IMR-90 (cell line): ENCODE measurements at regions not wholly inside any gene's neighbourhood (a gene's known extent, or its start where the extent isn't known, plus 50 kb on each side); places are given as distances from the start of the nearest gene placed in this dataset.

Source experiments
- ATAC-seq: fragments of 200-7000 bp; cut with Tn5 transposase; 2 replicates; pipeline ENCODE4 v1.9.1; 2020; ENCODE audit warnings: low read depth, mild to moderate bottlenecking, moderate library complexity
- BruUV-seq: library from RNA; stranded (reverse); fragments of 400-500 nt; replicated peaks from 2 replicates; lab custom pipeline; 2021; lab: Mats Ljungman, UMichigan
- CTCF ChIA-PET: fragments of 300-600 bp; formaldehyde crosslinking; extraction: SDS; loops from one replicate; lab custom pipeline; 2021; ENCODE audit warnings: antibody characterized with exemption; lab: Yijun Ruan, JAX
- POLR2A ChIA-PET: fragments of 300-600 bp; sonication (Branson Sonifier 250); formaldehyde crosslinking; loops from one replicate; lab custom pipeline; 2022; ENCODE audit warnings: antibody characterized with exemption; ENCODE audit not compliant: unreplicated experiment; lab: Charles Lee
- DNase-seq: peaks from one replicate; pipeline ENCODE4 v3.0.0; 2013
- H2AFZ ChIP-seq: replicated peaks from 2 replicates; pipeline ENCODE3; 2013; ENCODE audit warnings: low read length, mild to moderate bottlenecking; ENCODE audit not compliant: poor library complexity
- H2AK5ac ChIP-seq: 2 replicates; pipeline ENCODE4 v1.6.1; 2013; ENCODE audit warnings: low read depth, low read length, inconsistent platforms
- H2AK9ac ChIP-seq: replicated peaks from 2 replicates; pipeline ENCODE3; 2013; ENCODE audit warnings: mild to moderate bottlenecking, low read depth, low read length, moderate library complexity; ENCODE audit not compliant: poor library complexity
- H2BK120ac ChIP-seq: 2 replicates; pipeline ENCODE4 v1.6.1; 2013; ENCODE audit warnings: low read depth, low read length, inconsistent platforms
- H2BK15ac ChIP-seq: 3 replicates; pipeline ENCODE4 v1.6.1; 2013; ENCODE audit warnings: low read depth, low read length, inconsistent platforms
- H2BK20ac ChIP-seq: 2 replicates; pipeline ENCODE4 v1.6.1; 2013; ENCODE audit warnings: low read depth, mild to moderate bottlenecking, inconsistent platforms, low read length, moderate library complexity
- H2BK5ac ChIP-seq: 2 replicates; pipeline ENCODE4 v1.6.1; 2013; ENCODE audit warnings: mild to moderate bottlenecking, low read depth, low read length, inconsistent platforms; ENCODE audit not compliant: poor library complexity, severe bottlenecking
- H3K14ac ChIP-seq: replicated peaks from 2 replicates; pipeline ENCODE4 v1.6.1; 2013; ENCODE audit warnings: low read depth, low read length, inconsistent platforms
- H3K18ac ChIP-seq: 2 replicates; pipeline ENCODE4 v1.6.1; 2013; ENCODE audit warnings: low read depth, low read length, control low read depth
- H3K23ac ChIP-seq: 2 replicates; pipeline ENCODE4 v1.6.1; 2013; ENCODE audit warnings: low read depth, low read length, inconsistent platforms
- H3K27ac ChIP-seq: 2 replicates; pipeline ENCODE4 v1.5.1; 2013; ENCODE audit warnings: mild to moderate bottlenecking, control low read depth, low read length; ENCODE audit not compliant: insufficient read depth
- H3K27me3 ChIP-seq: 2 replicates; pipeline ENCODE4 v1.6.1; 2013; ENCODE audit warnings: low read length; ENCODE audit not compliant: control insufficient read depth, insufficient read depth
- H3K36me3 ChIP-seq: 2 replicates; pipeline ENCODE4 v1.6.1; 2013; ENCODE audit warnings: low read length, mixed read lengths; ENCODE audit not compliant: control insufficient read depth, insufficient read depth
- H3K4ac ChIP-seq: 2 replicates; pipeline ENCODE4 v1.6.1; 2013; ENCODE audit warnings: low read depth, low read length, inconsistent platforms
- H3K4me1 ChIP-seq: 2 replicates; pipeline ENCODE4 v1.6.1; 2013; ENCODE audit warnings: low read length, mixed read lengths; ENCODE audit not compliant: control insufficient read depth, insufficient read depth
- H3K4me2 ChIP-seq: 2 replicates; pipeline ENCODE4 v1.6.1; 2013; ENCODE audit warnings: low read depth, mild to moderate bottlenecking, control low read depth, low read length, moderate library complexity
- H3K4me3 ChIP-seq: 2 replicates; pipeline ENCODE4 v1.5.1; 2013; ENCODE audit warnings: low read depth, mild to moderate bottlenecking, control low read depth, low read length, moderate library complexity; ENCODE audit not compliant: insufficient read depth
- H3K56ac ChIP-seq: 2 replicates; pipeline ENCODE4 v1.6.1; 2013; ENCODE audit warnings: low read length, inconsistent platforms; ENCODE audit not compliant: insufficient read depth; ENCODE audit errors: extremely low read depth
- H3K79me1 ChIP-seq, 2 experiments: 2 replicates each; pipeline ENCODE4 v1.6.1; 2013; ENCODE audit warnings: low read length in 2 of 2, inconsistent platforms in 1 of 2, low read depth in 1 of 2
- H3K9ac ChIP-seq: 2 replicates; pipeline ENCODE4 v1.6.1; 2013; ENCODE audit warnings: low read depth, low read length, control low read depth
- H3K9me1 ChIP-seq: 2 replicates; pipeline ENCODE4 v1.6.1; 2013; ENCODE audit warnings: low read length, inconsistent platforms; ENCODE audit not compliant: insufficient read depth
- H3K9me3 ChIP-seq: 2 replicates; pipeline ENCODE4 v1.6.1; 2013; ENCODE audit warnings: low read length; ENCODE audit not compliant: control insufficient read depth, insufficient read depth
- H4K20me1 ChIP-seq: 2 replicates; pipeline ENCODE4 v1.6.1; 2013; ENCODE audit warnings: low read length, inconsistent platforms; ENCODE audit not compliant: insufficient read depth
- H4K5ac ChIP-seq: 2 replicates; pipeline ENCODE4 v1.6.1; 2013; ENCODE audit warnings: mild to moderate bottlenecking, low read depth, low read length, control low read depth
- H4K8ac ChIP-seq, 2 experiments: 2 replicates each; pipeline ENCODE4 v1.6.1; 2013; ENCODE audit warnings: low read depth in 2 of 2, low read length in 2 of 2, control low read depth in 1 of 2, inconsistent platforms in 1 of 2
- H4K91ac ChIP-seq: 2 replicates; pipeline ENCODE4 v1.6.1; 2013; ENCODE audit warnings: low read depth, low read length, inconsistent platforms; ENCODE audit not compliant: insufficient read depth
- BHLHE40 ChIP-seq: fragments of 150-350 bp; IDR thresholded peaks from 2 replicates; pipeline ENCODE4 v1.6.1; 2016; ENCODE audit warnings: mild to moderate bottlenecking, low read depth, low read length
- CEBPB ChIP-seq: IDR thresholded peaks from 2 replicates; pipeline ENCODE4 v1.6.1; 2012; ENCODE audit warnings: low read depth, low read length, improper control_type of control experiment
- CHD1 ChIP-seq: IDR thresholded peaks from 2 replicates; pipeline ENCODE4 v1.6.1; 2012; ENCODE audit warnings: low read depth, low read length, improper control_type of control experiment
- CTCF ChIP-seq: conservative IDR thresholded peaks from 2 replicates; pipeline ENCODE4 v1.5.1; 2012; ENCODE audit warnings: mild to moderate bottlenecking, low read depth, low read length, improper control_type of control experiment
- ELK1 ChIP-seq: fragments of 150-350 bp; IDR thresholded peaks from 2 replicates; pipeline ENCODE4 v1.6.1; 2016; ENCODE audit warnings: low read depth, mild to moderate bottlenecking, low read length, moderate library complexity, borderline replicate concordance
- FOS ChIP-seq: fragments of 150-350 bp; IDR thresholded peaks from 2 replicates; pipeline ENCODE4 v1.6.1; 2016; ENCODE audit warnings: low read depth, low read length
- MAFK ChIP-seq: IDR thresholded peaks from 2 replicates; pipeline ENCODE4 v1.6.1; 2012; ENCODE audit warnings: low read depth, low read length, improper control_type of control experiment
- MAZ ChIP-seq: IDR thresholded peaks from 2 replicates; pipeline ENCODE4 v1.6.1; 2012; ENCODE audit warnings: low read depth, mild to moderate bottlenecking, low read length, improper control_type of control experiment, moderate library complexity, borderline replicate concordance
- MXI1 ChIP-seq: IDR thresholded peaks from 2 replicates; pipeline ENCODE4 v1.6.1; 2012; ENCODE audit warnings: low read depth, mild to moderate bottlenecking, low read length, moderate library complexity, borderline replicate concordance
- NFE2L2 ChIP-seq: fragments of 150-350 bp; IDR thresholded peaks from 2 replicates; pipeline ENCODE4 v1.6.1; 2016; ENCODE audit warnings: low read depth, mild to moderate bottlenecking, low read length
- POLR2A ChIP-seq: IDR thresholded peaks from 2 replicates; pipeline ENCODE4 v1.6.1; 2012; ENCODE audit warnings: mild to moderate bottlenecking, low read depth, low read length
- RAD21 ChIP-seq: IDR thresholded peaks from 2 replicates; pipeline ENCODE4 v1.6.1; 2012; ENCODE audit warnings: low read length, improper control_type of control experiment
- RCOR1 ChIP-seq: IDR thresholded peaks from 2 replicates; pipeline ENCODE4 v1.6.1; 2012; ENCODE audit warnings: mild to moderate bottlenecking, low read length, improper control_type of control experiment; ENCODE audit not compliant: insufficient replicate concordance
- RFX5 ChIP-seq: IDR thresholded peaks from 2 replicates; pipeline ENCODE4 v1.8.0; 2012; ENCODE audit warnings: low read depth, mild to moderate bottlenecking, low read length, moderate library complexity
- SMC3 ChIP-seq: fragments of 150-350 bp; IDR thresholded peaks from 2 replicates; pipeline ENCODE4 v1.6.1; 2016; ENCODE audit warnings: low read depth, mild to moderate bottlenecking, antibody characterized with exemption, low read length, moderate library complexity
- WGBS, 2 experiments: methylation state at CpG; one replicate each; pipeline versions ENCODE4 v1.1.5 to v1.1.7; 2013; ENCODE audit warnings: missing lambda C conversion rate in 2 of 2; ENCODE audit not compliant: insufficient read length in 1 of 2; ENCODE audit errors: extremely low coverage in 2 of 2; 5-methylcytosine and 5-hydroxymethylcytosine counted together
- dilution Hi-C: fragments of 300-500 bp; cut with HindIII; formaldehyde crosslinking; loops from one replicate; pipeline ENCODE4 v1.14.3; 2018; ENCODE audit warnings: low sequenced_read_pairs; ENCODE audit not compliant: unreplicated experiment
- in situ Hi-C: fragments of 300-500 bp; cut with MboI; formaldehyde crosslinking; loops from 3 replicates; pipeline ENCODE4 v1.14.3; 2019; ENCODE audit warnings: low sequenced_read_pairs, inconsistent platforms, mixed read lengths
- intact Hi-C: fragments of 100-400 bp; cut with micrococcal nuclease; formaldehyde crosslinking; loops from 2 replicates; pipeline ENCODE4 v1.10.0; 2022

- ChIA-PET POLR2A (no interaction called here), CTCF (no interaction called here)
- no peak overlapping the region for H4K91ac ChIP-seq
- intact Hi-C loops (no loop called here), dilution Hi-C loops (no loop called here), in situ Hi-C loops (no loop called here)
- no peak overlapping the region for H3K18ac ChIP-seq
- H2AK5ac ChIP-seq = no peak overlapping the region
- H2AFZ ChIP-seq = no peak overlapping the region
- no peak overlapping the region for H3K14ac ChIP-seq
- H3K27me3 ChIP-seq = no peaks in the 10 kb centered on the region
- no peak overlapping the region for H3K56ac ChIP-seq
- H3K23ac ChIP-seq = no peak overlapping the region
- no peak overlapping the region for H4K5ac ChIP-seq
- no peaks in the 10 kb centered on the region for H3K4me1 ChIP-seq
- no peak for ATAC-seq
- H3K4me2 ChIP-seq = no peak overlapping the region
- H3K9me1 ChIP-seq = no peaks in the 10 kb centered on the region
- H3K4me3 ChIP-seq = no peak overlapping the region
- no peak overlapping the region for H3K27ac ChIP-seq
- no peak overlapping the region for H2BK120ac ChIP-seq
- no peak overlapping the region for H2BK5ac ChIP-seq
- H3K9ac ChIP-seq = no peak overlapping the region
- WGBS, 2 experiments = no CpG with 5 or more reads among the region's 6 CpGs
- no peak for DNase-seq
- no TSS peak for BruUV-seq
- no peaks in the 10 kb centered on the region for H3K36me3 ChIP-seq
- no peak overlapping the region for H2AK9ac ChIP-seq
- peaks cover 2% of the 10 kb centered on the region; the same call in 1 of the 2 replicates for H3K9me3 ChIP-seq
- H4K8ac ChIP-seq = no peak overlapping the region
- H2BK15ac ChIP-seq = no peak overlapping the region
- H2BK20ac ChIP-seq = no peak overlapping the region
- H3K4ac ChIP-seq = no peak overlapping the region
- H3K79me1 ChIP-seq = no peaks in the 10 kb centered on the region
- TF ChIP-seq RAD21 = no peak
- no peak for TF ChIP-seq NFE2L2
- TF ChIP-seq ELK1 = no peak
- TF ChIP-seq FOS = no peak
- no peak for TF ChIP-seq BHLHE40
- TF ChIP-seq RFX5 = no peak
- TF ChIP-seq SMC3 = no peak
- no peak for TF ChIP-seq CTCF
- no peak for TF ChIP-seq RCOR1
- TF ChIP-seq MXI1 = no peak
- no peak for TF ChIP-seq MAFK
- no peak for TF ChIP-seq MAZ
- TF ChIP-seq CEBPB = no peak
- no peak for TF ChIP-seq CHD1
- no peak for TF ChIP-seq POLR2A
- no peaks in the 10 kb centered on the region for H4K20me1 ChIP-seq
These were observed 220.1 kb upstream of the NXPH2 start for GRCh38 chr2:139000131-139000785.
